A549 (cell line): ENCODE measurements at regions not wholly inside any gene's neighbourhood (a gene's known extent, or its start where the extent isn't known, plus 50 kb on each side); places are given as distances from the start of the nearest gene placed in this dataset.

Experiments used
- EP300 ChIP-seq, 2 experiments: fragments of >200 bp; sonication (Bioruptor Twin); formaldehyde crosslinking; IDR thresholded peaks; 2 replicates in 1 of 2; 3 replicates in 1 of 2; pipeline ENCODE4 v1.6.1; 2016 to 2017
- HDAC2 ChIP-seq: fragments of 200-600 bp; sonication (generic); IDR thresholded peaks from 2 replicates; pipeline ENCODE4 v1.6.1; 2016
- MAFK ChIP-seq: fragments of 450-650 bp; IDR thresholded peaks from 2 replicates; pipeline ENCODE4 v1.6.1; 2014; ENCODE audit not compliant: partially characterized antibody
- MYC ChIP-seq: IDR thresholded peaks from 2 replicates; pipeline ENCODE4 v1.6.1; 2012; ENCODE audit warnings: mild to moderate bottlenecking, inconsistent platforms, low read length, improper control_type of control experiment, borderline replicate concordance
- NR3C1 ChIP-seq: fragments of >200 bp; sonication (Bioruptor Twin); formaldehyde crosslinking; IDR thresholded peaks from 3 replicates; pipeline ENCODE4 v1.6.1; 2017
- PHF8 ChIP-seq: fragments of 200-600 bp; sonication (generic); IDR thresholded peaks from 2 replicates; pipeline ENCODE4 v1.6.1; 2016; ENCODE audit warnings: low read depth, mild to moderate bottlenecking, antibody characterized with exemption, moderate library complexity, borderline replicate concordance
- POLR2A ChIP-seq: IDR thresholded peaks from 2 replicates; pipeline ENCODE4 v1.6.1; 2012; ENCODE audit warnings: mild to moderate bottlenecking, low read length
- RAD21 ChIP-seq, 2 experiments: fragments of >200 bp in 1 of 2; sonication (Bioruptor Twin) in 1 of 2; formaldehyde crosslinking in 1 of 2; IDR thresholded peaks in 1 of 2; conservative IDR thresholded peaks in 1 of 2; 2 replicates in 1 of 2; 3 replicates in 1 of 2; pipeline ENCODE4 v1.6.1; 2012 to 2018; ENCODE audit warnings: inconsistent platforms in 1 of 2
- RFX5 ChIP-seq: fragments of 450-650 bp; IDR thresholded peaks from 2 replicates; pipeline ENCODE4 v1.7.1; 2014; ENCODE audit warnings: antibody characterized with exemption, mild to moderate bottlenecking, moderate library complexity
- SMC3 ChIP-seq: fragments of >200 bp; sonication (Bioruptor Twin); formaldehyde crosslinking; IDR thresholded peaks from 3 replicates; pipeline ENCODE4 v1.6.1; 2018; ENCODE audit warnings: inconsistent platforms
- TF ChIP-seq, protein P1 (sequence below): fragments of >200 bp; sonication (Bioruptor Twin); formaldehyde crosslinking; IDR thresholded peaks from 3 replicates; pipeline ENCODE4 v1.5.1; 2016
- TF ChIP-seq, protein P2 (sequence below): fragments of >200 bp; sonication (Bioruptor Twin); formaldehyde crosslinking; IDR thresholded peaks from 3 replicates; pipeline ENCODE4 v1.6.1; 2016

DNA sequence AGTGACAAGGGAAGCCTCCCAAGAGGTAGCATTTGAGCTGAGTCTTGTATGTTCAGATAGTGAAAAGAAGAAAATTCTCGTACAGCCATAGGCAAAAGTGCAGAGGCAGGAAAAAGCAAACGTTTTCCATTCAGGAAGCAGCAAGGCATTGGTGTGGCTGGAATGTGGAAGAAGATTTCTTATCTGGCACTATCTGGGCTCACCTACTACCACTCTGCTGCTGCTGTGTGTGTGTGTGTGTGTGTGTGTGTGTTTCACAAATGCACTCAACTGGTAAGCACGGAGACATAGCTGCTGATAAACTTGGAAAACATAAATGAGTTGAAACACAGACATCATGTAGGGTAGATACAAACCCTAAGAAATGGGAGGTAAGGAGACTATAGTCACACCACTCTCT is 92.8 kb upstream of the ARHGAP42 start:
- TF ChIP-seq, protein P1, sequence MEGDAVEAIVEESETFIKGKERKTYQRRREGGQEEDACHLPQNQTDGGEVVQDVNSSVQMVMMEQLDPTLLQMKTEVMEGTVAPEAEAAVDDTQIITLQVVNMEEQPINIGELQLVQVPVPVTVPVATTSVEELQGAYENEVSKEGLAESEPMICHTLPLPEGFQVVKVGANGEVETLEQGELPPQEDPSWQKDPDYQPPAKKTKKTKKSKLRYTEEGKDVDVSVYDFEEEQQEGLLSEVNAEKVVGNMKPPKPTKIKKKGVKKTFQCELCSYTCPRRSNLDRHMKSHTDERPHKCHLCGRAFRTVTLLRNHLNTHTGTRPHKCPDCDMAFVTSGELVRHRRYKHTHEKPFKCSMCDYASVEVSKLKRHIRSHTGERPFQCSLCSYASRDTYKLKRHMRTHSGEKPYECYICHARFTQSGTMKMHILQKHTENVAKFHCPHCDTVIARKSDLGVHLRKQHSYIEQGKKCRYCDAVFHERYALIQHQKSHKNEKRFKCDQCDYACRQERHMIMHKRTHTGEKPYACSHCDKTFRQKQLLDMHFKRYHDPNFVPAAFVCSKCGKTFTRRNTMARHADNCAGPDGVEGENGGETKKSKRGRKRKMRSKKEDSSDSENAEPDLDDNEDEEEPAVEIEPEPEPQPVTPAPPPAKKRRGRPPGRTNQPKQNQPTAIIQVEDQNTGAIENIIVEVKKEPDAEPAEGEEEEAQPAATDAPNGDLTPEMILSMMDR: no peak
- TF ChIP-seq POLR2A: no peak
- no peak for TF ChIP-seq RFX5
- TF ChIP-seq EP300 (IDR thresholded peaks at IDR 0.05): no peak
- TF ChIP-seq, protein P2, sequence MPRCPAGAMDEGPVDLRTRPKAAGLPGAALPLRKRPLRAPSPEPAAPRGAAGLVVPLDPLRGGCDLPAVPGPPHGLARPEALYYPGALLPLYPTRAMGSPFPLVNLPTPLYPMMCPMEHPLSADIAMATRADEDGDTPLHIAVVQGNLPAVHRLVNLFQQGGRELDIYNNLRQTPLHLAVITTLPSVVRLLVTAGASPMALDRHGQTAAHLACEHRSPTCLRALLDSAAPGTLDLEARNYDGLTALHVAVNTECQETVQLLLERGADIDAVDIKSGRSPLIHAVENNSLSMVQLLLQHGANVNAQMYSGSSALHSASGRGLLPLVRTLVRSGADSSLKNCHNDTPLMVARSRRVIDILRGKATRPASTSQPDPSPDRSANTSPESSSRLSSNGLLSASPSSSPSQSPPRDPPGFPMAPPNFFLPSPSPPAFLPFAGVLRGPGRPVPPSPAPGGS: no peak
- TF ChIP-seq MYC: no peak
- TF ChIP-seq SMC3: no peak
- no peak for TF ChIP-seq PHF8
- no peak for TF ChIP-seq NR3C1
- no peak for TF ChIP-seq RAD21 (conservative IDR thresholded peaks at IDR 0.05 in 1 of 2, IDR thresholded peaks at IDR 0.05 in 1 of 2)
- TF ChIP-seq MAFK: no peak
- no peak for TF ChIP-seq HDAC2
